ENCODE measurements at regions not wholly inside any gene's neighbourhood (a gene's known extent, or its start where the extent isn't known, plus 50 kb on each side); places are given as distances from the start of the nearest gene placed in this dataset.

GRCh38 chr9:89902450-89903140, 297.8 kb downstream of the GADD45G start:
- TF ChIP-seq CTCF (IDR thresholded peaks at IDR 0.05) (no peak), POLR2A (IDR thresholded peaks at IDR 0.05) (no peak)

All from testis (tissue), 2 donors.